Hematopoietic multipotent progenitor cell treated with erythropoietin and hydrocortisone succinate and interleukin-3 and kit ligand, for 4 days (in vitro differentiated cells): ENCODE measurements at regions not wholly inside any gene's neighbourhood (a gene's known extent, or its start where the extent isn't known, plus 50 kb on each side); places are given as distances from the start of the nearest gene placed in this dataset.
"Not testable (repeated sequence)": the region's sequence is repeated elsewhere in the genome, so short reads cannot be mapped to it uniquely, and the experiment has no call there.

ENCODE experiments used
- DNase-seq: peaks from one replicate; pipeline ENCODE4 v3.0.0-alpha.2; 2015

- no peak for DNase-seq
These were observed 81.9 kb downstream of the TMEM18 start for GRCh38 chr2:595141-595815.

GRCh38 chr2:594297-594949 lies 82.8 kb downstream of the TMEM18 start:
- DNase-seq = no peak

GRCh38 chr2:593356-594026 lies 83.7 kb downstream of the TMEM18 start:
- DNase-seq = no peak

- DNase-seq = no peak
These were observed 84.5 kb downstream of the TMEM18 start for GRCh38 chr2:592737-593136.

GRCh38 chr2:590214-591175 lies 86.7 kb downstream of the TMEM18 start:
- no peak for DNase-seq

GRCh38 chr2:589281-590130 lies 87.7 kb downstream of the TMEM18 start:
- no peak for DNase-seq

GRCh38 chr2:588074-588645 lies 89.0 kb downstream of the TMEM18 start:
- no peak for DNase-seq

- DNase-seq = no peak
These were observed 89.9 kb downstream of the TMEM18 start for GRCh38 chr2:587087-587960.

- no peak for DNase-seq
These were observed 90.5 kb downstream of the TMEM18 start for GRCh38 chr2:586641-587076.

GRCh38 chr2:584863-585823 lies 92.1 kb downstream of the TMEM18 start:
- DNase-seq = peak; percentile 44

- DNase-seq = no peak
These were observed 93.5 kb downstream of the TMEM18 start for GRCh38 chr2:583666-584065.

- no peak for DNase-seq
These were observed 94.2 kb downstream of the TMEM18 start for GRCh38 chr2:582792-583528.

GRCh38 chr2:582289-582688 lies 94.9 kb downstream of the TMEM18 start:
- not testable (repeated sequence) for DNase-seq

- DNase-seq = no peak
These were observed 97.2 kb downstream of the TMEM18 start for GRCh38 chr2:579961-580360.

GRCh38 chr2:579351-579886 lies 97.8 kb downstream of the TMEM18 start:
- no peak for DNase-seq

- DNase-seq = no peak
These were observed 100.9 kb downstream of the TMEM18 start for GRCh38 chr2:576292-576691.

GRCh38 chr2:575727-576236 lies 101.4 kb downstream of the TMEM18 start:
- no peak for DNase-seq
